NCI-H1694 (cell line): ENCODE measurements at regions not wholly inside any gene's neighbourhood (a gene's known extent, or its start where the extent isn't known, plus 50 kb on each side); places are given as distances from the start of the nearest gene placed in this dataset.
"Not testable (repeated sequence)": the region's sequence is repeated elsewhere in the genome, so short reads cannot be mapped to it uniquely, and the experiment has no call there.

Source experiments
- DNase-seq: peaks from one replicate; lab custom pipeline; 2025; lab: John Stamatoyannopoulos, UW

GRCh38 chr18:68428661-68429060 lies 286.2 kb downstream of the TMX3 start:
- DNase-seq, result no peak

GRCh38 chr18:68427951-68428401 lies 286.9 kb downstream of the TMX3 start:
- peak; percentile 92 for DNase-seq

GRCh38 chr18:68426731-68427315 lies 288.1 kb downstream of the TMX3 start:
- DNase-seq, result no peak

GRCh38 chr18:68418881-68419280 lies 296.0 kb downstream of the TMX3 start:
- no peak for DNase-seq

DNA sequence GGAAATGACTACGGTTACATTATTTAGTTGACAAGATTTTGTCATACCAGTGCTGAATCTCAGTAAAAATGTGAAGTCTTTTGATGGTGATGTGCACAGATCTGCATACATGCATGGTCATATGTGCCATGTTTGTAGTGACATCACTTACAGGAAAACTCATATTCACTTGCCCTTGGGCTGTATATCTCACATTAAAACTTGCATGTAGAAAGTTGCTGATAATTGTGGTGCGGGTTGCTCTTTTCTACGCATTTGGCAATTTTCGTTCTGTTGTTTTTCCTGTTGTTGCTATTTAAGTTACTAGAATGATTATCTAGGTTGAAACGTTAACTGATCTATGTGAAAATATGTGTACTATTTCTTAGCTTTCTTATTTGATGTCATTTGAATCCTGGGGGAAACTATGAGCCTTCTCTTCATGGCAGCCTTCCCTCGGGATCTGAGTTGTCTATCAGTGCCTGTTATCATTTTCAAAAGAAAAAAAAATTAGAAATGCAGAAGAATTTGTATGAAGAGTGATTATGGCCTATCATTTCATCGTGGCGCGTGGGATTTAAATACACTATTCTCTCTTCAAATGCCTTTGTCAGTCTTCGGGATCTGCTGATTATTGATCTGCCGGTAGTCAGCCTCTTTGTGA lies 296.6 kb downstream of the TMX3 start:
- no peak for DNase-seq

GRCh38 chr18:68417826-68418225 lies 297.1 kb downstream of the TMX3 start:
- no peak for DNase-seq

DNA sequence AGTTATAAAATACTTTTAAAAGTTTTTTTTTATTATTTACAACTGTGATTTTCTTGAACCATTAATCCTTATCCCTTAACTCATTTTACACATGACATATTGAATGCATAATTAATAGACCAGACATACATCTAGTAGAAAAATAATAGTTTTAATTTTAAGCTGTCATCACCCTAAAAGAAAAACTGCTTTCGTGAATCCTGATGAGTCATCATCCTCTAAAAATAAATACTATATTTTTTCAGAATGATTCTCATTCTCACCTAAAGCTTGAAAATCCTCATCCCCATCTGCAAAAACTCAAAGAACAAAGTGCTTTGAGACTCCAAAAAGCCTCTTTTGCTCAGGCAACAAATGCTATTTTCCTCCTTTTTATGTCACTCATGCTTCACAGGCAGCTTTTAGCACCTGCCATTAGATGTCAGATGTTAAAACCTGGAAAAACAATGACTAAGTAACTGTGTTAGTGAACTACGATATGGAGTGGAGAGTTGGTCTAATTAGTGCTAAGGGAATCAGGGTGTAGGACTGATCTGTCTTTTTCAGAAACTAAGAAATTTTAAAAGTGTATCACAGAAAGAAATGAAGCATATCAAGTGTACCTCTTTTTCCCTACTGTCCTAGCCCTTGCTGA lies 297.6 kb downstream of the TMX3 start:
- no peak for DNase-seq

GRCh38 chr18:68414407-68414806 lies 300.5 kb downstream of the TMX3 start:
- no peak for DNase-seq

GRCh38 chr18:68409576-68409975 lies 305.3 kb downstream of the TMX3 start:
- DNase-seq, result no peak

GRCh38 chr18:68406761-68407160 lies 308.1 kb downstream of the TMX3 start:
- DNase-seq, result no peak

DNA sequence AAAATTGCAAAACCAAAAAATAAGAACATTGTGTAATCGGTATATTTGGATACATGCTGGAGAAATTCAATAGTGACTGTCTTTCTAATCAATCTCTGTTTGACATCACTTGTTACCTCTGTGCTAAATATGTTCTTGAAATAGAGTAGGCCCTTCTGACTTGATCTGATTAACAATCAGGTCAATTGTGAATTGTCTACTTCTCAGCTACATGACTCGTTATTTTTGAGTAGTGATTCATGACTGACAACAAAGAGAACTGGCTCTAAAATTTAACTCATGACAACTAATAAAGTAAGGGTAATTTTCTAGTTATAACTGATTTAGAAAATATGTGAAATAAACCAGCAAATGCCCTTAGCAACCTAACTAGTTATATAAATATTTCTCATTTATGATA lies 312.1 kb downstream of the TMX3 start:
- no peak for DNase-seq

DNA sequence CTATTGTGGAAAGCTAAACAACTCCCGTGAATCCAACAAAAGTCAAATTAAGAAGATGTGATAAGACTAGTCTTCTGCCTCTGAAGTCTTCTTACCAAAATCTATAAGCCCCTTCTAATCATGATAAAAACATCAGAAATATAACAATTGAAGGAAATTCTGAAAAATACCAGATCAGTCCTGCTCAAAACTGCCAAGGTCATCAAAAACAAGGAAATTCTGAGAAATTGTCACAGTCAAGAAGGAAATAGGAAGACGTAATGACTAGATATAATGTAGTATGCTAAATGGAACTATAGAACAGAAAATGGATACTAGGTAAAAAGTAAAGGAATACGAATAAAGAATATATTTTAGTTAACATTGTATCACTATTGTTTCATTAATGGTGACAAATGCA lies 314.0 kb downstream of the TMX3 start:
- no peak for DNase-seq

- DNase-seq, result no peak
Observed at GRCh38 chr18:68399721-68400120, 315.2 kb downstream of the TMX3 start.

DNA sequence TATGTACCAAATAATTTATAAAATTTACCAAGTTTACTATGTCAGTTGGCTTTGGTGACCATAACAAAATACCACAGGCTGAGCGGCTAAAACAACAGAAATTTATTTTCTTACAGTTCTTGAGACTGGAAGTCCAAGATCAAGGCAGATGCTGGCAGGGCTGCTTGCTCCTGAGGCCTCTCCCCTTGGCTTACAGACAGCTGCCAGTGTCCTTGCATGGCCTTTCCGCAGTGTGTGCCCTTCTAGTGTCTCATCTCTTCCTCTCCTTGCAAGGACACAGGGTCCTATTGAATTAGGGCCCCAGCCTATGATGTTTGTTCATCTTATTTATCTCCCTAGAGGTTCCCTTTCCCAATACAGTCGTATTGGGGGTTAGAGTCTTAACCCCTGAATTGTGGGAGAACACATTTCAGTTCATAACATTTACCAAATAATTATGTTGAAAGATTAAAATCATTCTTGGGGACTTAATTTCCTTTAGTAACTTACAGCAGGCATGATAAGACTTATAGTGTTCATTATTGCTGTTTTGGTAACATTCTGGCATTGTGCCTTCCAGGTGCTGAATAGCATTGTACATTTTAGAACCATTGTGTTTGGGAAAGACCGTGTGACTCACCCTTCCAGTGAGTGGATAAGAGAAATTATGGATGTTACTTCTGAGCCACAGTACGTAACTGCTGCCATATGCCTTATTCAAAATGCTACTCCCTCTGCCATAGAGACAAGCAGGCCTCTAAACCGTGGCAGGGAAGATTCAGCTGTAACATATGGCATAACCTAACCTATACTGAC lies 317.5 kb downstream of the TMX3 start:
- DNase-seq, result no peak

- DNase-seq, result no peak
Observed at GRCh38 chr18:68394705-68395104, 320.2 kb downstream of the TMX3 start.

- no peak for DNase-seq
Observed at GRCh38 chr18:68391801-68392200, 323.1 kb downstream of the TMX3 start.

DNA sequence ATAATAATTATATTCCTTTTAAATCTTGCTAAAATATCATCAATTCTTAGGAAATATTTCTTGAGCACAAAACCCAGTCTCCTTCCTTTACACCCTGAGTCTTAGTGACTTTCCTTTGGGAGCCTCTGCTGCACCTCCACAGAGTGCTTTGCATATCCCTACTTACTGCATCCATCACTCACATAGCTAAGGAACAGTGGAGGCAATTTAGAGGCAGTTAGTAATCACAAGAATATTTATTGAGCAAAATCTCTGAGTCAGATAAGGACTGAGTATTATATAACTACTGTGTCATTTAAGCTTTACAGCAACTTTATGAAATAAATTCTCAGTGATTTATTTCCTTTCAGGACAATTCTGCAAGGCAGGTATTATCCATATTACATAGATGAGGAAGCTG lies 327.7 kb downstream of the TMX3 start:
- DNase-seq, result no peak

GRCh38 chr18:68383979-68384378 lies 330.9 kb downstream of the TMX3 start:
- not testable (repeated sequence) for DNase-seq

GRCh38 chr18:68376926-68377325 lies 338.0 kb downstream of the TMX3 start:
- no peak for DNase-seq

DNA sequence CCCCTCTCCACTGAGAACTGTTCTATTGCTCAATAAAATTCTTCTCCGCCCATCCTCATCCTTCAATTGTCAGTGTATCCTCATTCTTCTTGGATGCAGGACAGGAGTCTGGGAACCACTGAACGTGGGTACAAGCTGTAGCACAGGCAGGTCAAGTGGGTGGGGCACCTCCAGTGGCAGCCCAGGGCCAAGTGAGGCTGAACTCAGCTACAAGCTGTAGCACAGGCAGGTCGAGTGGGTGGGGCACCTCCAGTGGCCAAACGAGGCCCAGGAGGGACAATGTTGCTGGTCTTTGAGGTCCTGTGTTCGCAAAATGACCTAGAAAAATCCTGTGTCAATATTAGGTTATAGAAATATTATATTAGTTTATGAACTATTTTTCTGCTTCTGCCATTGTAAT lies 352.0 kb downstream of the TMX3 start:
- DNase-seq, result no peak

DNA sequence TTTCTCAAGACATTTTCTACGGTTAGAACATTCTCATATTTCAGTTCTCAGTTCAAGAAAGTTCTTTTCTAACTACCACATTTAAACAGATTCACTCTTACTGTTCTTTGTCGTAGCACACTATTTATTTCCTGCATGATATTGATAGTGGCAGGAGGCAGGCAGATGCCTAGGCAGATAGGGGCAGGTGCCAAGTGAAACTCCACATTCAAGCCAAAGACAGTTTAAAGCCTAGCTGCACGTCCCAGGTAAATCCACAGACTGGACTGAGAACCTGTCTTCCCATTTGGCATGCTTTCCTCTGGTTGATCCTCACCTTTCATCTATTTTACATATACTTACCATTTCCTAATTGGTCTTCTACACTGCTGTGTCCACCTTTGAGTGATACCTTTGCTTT lies 359.3 kb downstream of the TMX3 start:
- DNase-seq, result no peak

DNA sequence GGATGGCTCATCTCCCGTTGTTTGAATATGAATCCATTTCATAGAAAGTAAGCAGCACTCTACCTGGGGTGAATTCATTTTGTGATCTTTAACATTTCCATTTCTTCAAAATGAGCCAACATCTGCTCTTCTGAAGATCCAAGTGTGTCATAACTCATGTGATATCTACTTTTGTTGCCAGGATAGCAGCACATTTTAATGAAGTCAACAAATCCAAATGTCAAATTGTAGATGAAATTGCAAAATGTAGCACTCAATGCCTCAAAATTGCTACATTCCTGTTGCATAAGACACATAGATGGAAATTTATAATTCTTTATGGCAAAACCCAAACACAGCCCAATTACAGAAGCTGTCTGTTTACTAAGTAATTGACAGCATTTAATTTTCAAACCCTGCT lies 360.7 kb downstream of the TMX3 start:
- DNase-seq, result no peak
